HG03280 (cell line): ENCODE measurements at regions not wholly inside any gene's neighbourhood (a gene's known extent, or its start where the extent isn't known, plus 50 kb on each side); places are given as distances from the start of the nearest gene placed in this dataset.

Experiments
- ATAC-seq: cut with Tn5 transposase; IDR thresholded peaks from one replicate; pipeline ENCODE4 v1.9.1; 2021; ENCODE audit warnings: mild to moderate bottlenecking, moderate library complexity; ENCODE audit not compliant: unreplicated experiment

DNA sequence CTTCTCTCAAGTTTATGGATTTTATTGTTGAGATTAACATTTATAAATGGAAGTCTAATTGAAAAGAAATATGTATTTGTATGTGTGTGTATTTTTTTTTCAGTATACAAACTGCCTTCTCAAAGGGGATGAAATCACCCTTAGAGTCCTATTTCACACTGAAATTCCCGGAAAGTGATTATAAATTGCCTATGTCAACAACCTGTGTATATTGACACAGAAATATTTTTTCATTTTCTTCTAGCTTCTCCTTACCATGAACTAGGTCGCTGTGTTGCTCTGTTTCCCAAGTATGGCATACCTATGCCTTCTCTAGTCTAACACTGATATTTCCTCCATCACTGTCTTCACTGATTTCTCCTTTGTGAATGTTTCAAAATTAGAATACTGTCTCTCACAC lies 444.0 kb upstream of the AZI2 start:
- ATAC-seq: no peak

DNA sequence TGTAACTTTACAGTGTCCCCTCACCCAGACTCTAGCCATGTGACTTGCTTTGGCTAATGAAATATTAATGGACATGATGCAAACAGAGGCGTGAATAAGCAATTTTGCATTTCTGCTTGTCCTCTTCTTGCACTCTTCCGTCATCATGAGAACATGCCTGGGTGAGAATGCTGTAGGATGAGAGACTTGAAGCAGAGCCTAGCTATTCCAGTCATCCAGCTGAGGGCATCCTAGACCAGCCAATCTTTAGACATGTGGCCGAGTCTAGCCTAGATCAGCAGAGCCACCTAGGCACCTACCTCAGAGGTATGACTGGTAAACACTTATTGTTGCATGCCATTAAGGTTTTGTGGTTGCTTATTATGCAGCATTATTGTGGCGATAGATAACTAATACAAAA lies 450.5 kb upstream of the AZI2 start:
- ATAC-seq: no peak

DNA sequence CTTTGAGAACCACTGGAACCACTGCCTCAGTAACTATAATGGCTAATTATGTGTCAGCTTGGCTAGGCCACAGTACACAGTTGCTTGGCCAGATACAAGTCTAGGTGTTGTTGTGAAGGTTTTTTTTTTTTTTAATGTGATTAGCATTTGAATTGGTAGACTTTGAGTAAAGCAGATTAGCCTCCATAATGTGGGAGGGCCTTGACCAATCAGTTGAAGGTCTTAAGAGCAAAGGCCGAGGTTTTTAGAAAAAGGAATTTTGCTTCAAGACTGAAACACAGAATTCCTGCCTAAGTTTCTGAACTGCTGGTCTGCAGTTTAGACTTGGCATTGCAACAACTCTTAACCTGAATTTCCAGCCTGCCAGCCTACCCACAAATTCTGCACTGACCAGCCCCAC lies 451.6 kb upstream of the AZI2 start:
- no peak for ATAC-seq

DNA sequence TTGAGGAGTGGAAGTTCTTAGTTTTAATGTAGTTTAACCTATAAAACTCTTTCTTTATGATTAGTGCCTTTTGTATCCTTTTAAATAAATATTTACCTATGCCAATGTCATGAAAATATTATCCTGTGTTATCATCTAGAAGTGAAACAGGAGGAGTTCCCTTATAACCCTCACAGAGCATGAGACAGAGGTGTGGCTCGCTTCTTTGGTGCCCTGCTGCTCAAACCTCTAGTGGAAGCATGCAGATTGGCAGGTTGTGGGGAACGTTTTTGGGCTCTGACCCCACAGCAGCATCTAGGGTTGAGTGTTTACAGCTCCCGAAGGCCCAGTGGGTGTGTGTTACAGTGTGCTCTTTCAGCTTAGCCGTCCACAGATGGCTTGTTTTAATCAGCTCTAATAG lies 459.4 kb upstream of the AZI2 start:
- no peak for ATAC-seq

GRCh38 chr3:28816017-28816416 lies 464.9 kb upstream of the RBMS3 start:
- ATAC-seq: no peak

GRCh38 chr3:28824316-28824715 lies 456.6 kb upstream of the RBMS3 start:
- no peak for ATAC-seq

GRCh38 chr3:28826840-28827239 lies 454.0 kb upstream of the RBMS3 start:
- ATAC-seq: no peak

GRCh38 chr3:28835249-28835648 lies 445.6 kb upstream of the RBMS3 start:
- ATAC-seq: no peak

DNA sequence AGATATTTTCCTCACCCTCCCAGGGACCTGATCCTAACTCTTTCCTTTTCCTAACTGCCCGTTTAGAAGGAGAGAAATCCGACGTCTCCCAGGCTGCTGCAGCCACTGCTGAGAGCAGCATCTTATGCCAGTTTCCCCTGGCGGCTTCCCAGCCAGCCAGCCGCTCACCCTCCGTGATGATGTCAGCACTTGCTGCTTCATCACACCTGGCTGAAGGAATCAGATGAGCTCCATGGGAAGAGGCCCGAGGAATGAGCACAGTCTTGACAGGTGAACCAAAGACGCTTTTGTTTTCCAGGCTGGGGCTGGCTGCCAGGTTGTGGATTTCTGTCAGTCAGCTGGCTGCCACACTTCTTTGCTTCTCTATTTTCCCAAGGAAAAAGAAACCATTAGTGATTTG lies 445.1 kb upstream of the RBMS3 start:
- ATAC-seq: no peak

DNA sequence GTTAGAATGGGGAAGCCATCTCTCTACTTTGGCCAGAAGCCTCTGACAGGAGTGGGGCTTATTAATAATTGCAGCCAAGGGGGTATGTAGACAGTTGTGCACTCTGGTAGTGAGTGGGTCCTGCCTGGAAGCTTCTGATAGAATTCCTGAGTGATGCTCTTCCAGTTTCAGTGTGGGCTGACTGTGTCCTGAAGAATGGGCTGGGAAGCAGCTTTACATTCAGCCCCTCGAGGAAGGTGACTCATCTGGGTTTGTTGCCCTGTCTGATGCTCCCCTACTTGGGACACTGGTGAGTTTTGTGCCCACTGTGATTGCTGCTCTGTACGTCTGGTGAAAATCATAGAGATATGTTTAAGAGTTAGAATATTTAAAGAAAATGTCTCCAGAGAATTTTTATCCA lies 444.7 kb upstream of the RBMS3 start:
- ATAC-seq: no peak

GRCh38 chr3:28840976-28841376 lies 439.9 kb upstream of the RBMS3 start:
- ATAC-seq: peak; percentile 54

- ATAC-seq: no peak
Measured at GRCh38 chr3:28841441-28841840, 439.4 kb upstream of the RBMS3 start.

DNA sequence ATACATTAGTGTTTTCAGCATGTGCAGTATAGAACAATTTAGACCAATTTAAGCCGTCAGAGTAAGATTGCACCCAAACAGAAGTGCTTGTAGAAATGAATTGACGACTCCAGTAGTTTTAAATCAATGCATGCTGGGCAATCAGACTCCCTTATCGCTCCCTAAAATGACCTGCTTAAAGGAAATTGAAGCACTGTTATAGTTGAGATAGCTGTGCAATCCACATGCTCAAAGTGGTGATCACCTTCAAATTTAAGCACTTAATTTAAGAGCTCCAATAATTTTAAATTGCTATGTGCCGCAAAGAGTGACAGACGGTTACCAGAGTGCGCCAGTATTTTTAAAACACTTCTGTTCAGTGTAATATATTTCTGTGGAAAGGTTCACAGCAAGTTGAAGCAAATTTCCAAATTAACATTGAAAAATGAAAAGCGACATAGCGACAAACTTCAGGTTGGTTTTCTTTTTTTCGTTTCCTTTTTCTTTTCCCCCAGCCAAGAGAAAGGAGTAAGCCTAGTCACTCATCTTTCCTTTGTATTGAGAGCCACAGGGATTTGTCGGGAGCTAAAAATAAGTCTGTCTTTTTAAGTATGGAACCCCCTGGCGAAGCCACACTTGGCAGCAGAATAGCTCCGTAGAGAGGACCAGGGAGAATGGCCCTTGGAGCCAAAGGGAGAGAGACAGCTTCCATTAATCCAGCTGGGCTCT lies 436.4 kb upstream of the RBMS3 start:
- ATAC-seq: no peak

- ATAC-seq: no peak
Measured at GRCh38 chr3:28845006-28845324, 435.9 kb upstream of the RBMS3 start.

DNA sequence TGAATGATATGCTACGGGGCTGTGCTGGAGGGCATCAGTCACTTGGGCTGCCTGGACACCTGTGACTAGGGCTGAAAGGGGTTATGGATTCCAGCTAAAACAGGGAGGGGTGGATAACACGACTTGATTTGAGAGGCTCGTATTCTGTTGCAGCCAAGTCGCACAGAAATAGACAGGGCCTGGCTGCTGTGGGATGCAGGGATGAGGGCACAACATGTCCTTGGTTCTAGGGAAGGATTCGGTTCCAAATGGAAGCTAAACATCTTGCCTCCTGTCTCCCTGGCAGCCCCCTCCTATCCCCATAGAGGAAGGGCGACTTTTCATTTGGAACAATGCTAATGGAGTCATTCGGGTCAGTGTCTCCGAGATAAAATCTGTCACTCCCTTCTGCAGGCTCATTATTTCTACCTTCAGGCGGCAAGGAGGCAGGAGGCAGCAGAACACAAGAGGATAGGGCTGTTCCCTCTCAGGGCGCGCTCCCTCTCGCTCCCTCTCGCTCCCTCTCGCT lies 433.8 kb upstream of the RBMS3 start:
- ATAC-seq: no peak

- ATAC-seq: no peak
Measured at GRCh38 chr3:28847736-28848135, 433.1 kb upstream of the RBMS3 start.

DNA sequence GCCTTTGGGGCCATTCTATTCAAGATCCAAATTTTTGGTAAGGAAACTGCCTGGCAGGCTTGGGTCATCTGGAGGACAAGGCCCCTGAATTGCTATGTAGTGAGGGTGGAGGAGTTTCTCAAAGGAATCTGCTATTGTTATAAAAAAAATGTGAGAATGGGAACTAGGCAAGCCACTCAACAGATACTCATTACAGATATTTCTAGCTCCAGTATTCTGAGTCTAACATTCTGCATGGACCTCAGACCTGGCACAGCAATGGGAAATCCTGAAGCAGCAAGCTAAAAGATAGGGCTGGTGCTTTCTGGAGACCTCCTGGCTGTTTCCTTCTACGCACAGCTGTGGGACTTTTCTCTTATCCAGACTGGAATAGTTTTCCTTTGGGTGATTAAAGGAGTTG lies 430.7 kb upstream of the RBMS3 start:
- ATAC-seq: no peak

DNA sequence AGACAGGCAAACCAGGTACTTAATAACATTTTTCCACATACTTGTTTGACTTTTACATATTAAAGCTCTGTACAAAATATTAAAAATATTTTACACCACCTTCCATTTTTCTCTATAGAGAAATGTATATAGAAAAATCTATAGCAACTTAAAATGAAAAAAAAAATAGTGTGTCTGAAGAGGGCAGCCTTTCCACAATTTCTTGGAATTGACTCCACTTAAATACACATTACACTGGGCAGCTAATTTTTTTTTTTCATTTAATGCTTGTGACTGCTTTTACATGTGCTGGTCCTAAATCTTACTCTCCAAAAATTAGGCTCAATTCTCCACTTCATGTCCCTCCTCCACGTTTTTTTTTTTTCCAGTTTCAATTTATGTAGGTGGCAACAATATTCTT lies 427.0 kb upstream of the RBMS3 start:
- no peak for ATAC-seq

DNA sequence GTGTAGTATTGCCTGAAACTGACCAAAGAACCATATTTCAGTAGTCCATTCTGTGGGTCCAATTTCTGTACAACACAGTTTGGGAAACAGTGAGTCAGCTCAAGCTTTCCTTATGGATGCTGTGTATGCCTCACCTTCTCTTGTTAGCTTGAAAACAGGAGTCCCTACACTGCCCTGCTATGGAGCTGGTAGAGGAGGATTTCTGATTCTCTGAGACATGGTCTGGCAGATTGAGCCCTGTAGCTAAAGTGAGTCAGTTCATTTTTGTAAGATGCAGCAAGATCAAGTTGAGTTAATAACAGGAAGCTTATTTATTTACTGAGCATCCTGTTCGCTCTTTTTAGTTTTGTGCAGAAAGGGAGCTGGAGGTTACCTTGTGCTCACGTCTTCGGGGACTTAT lies 424.1 kb upstream of the RBMS3 start:
- ATAC-seq: no peak

DNA sequence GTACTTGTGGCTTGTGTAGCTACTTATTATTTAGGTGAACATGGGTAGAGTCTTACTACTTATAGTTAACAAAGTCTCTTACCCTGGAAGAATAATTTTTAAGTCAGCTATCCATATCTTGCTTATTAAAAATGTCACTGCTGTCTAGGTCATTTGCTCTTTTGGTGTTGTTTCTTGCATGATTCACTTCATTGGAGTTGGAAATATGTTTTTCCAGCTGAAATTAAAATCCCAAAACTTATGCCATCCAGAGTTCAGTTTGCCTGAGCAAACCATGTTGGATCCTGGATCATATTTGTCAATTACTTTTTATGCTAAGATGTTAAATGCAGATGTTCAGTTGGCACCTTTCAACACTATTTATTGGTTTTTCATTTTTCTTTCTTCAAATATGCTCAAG lies 421.0 kb upstream of the RBMS3 start:
- ATAC-seq: no peak

DNA sequence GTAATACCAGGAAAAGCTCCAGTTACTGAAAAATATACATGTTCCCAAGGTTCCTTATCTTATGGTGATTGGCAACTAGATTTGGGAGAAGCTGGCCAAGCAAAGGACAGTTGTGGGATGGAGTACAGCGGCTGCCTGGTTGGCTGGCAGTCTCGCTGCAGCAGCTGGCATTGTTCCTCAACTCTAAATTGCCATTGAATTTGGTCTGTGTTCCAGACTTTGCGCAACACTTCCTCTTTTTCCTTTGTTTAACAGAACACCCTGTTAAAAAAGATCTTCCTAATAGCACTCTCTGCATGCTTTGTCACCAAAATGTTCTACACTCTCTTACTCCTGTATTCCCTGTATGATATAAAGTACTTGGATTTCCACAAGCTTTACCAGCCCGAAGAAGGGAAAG lies 420.6 kb upstream of the RBMS3 start:
- no peak for ATAC-seq

DNA sequence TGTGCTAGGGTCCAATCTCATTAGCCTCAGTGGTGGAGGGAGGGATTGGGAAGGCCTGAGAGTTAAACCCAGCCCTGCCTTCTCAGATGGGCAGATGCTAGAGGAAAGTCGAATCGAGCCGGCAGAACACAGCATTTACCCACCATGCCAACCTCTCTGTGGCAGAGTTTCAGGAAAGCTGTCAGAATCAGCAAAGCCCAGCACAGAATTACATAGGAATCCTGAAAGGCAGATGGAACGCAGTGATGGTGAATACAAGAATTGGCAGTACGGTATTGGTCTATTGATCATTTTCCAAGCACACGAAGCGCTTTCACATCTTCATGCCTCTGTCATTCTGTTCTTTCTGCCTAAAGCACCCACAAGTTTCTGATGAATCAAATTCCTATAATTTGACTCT lies 417.7 kb upstream of the RBMS3 start:
- no peak for ATAC-seq

GRCh38 chr3:28867836-28868235 lies 413.0 kb upstream of the RBMS3 start:
- no peak for ATAC-seq
